Fibroblast of pulmonary artery (primary cell): ENCODE measurements at regions not wholly inside any gene's neighbourhood (a gene's known extent, or its start where the extent isn't known, plus 50 kb on each side); places are given as distances from the start of the nearest gene placed in this dataset.
"Not testable (repeated sequence)": the region's sequence is repeated elsewhere in the genome, so short reads cannot be mapped to it uniquely, and the experiment has no call there.

ENCODE experiments used
- DNase-seq: peaks from one replicate; pipeline ENCODE4 v3.0.0-alpha.2; 2010; ENCODE audit warnings: low read depth
- H3K4me3 ChIP-seq: replicated peaks from 2 replicates; pipeline ENCODE4 v1.5.1; 2011; ENCODE audit warnings: low read depth, mild to moderate bottlenecking, control low read depth, low read length, moderate library complexity
- TF ChIP-seq, protein P1 (sequence below): IDR thresholded peaks from 2 replicates; pipeline ENCODE4 v1.5.1; 2011; ENCODE audit warnings: mild to moderate bottlenecking, control low read depth, low read length, inconsistent platforms; ENCODE audit errors: missing control alignments

DNA sequence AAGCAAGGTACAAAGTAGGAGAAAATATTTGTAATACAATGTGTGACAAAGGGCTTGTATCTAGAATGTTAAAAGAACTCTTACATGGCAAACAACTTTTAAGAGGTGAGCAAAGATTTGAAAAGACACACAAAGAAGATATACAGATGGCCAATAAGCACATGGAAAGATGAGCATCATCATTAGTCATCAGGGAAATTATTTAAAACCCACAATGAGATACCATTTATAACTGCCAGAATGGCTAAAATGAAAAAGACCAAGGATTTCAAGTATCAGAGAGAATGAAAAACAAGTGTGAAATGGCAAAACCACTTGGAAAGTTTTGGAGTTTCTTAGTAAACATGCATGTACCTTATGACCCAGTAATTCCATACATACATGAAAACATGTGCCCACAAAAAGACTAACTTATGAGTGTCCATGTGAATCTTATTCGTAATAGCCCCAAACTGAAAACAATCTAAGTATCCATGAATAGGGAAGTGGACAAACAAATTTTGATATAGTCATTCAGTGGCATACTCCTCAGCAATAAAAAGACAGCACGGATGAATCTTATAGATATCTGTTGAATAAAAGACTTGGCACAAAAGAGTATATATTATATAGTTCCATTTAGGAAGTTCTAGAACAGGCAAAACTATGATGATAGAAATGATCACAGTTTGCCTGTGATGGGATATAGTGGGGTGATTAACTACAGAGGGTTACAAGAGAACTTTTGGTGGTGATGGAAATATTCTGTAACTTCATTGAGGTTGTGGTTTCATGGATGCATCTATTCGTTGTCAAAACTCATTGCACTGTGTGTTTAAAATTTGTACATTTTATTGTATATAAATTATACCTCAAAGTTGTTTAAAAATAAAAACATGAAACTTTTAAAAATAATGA lies 82.0 kb downstream of the DISP1 start:
- peak; percentile 25 for DNase-seq
- H3K4me3 ChIP-seq: peak overlapping the region; percentile 54
- TF ChIP-seq, protein P1, sequence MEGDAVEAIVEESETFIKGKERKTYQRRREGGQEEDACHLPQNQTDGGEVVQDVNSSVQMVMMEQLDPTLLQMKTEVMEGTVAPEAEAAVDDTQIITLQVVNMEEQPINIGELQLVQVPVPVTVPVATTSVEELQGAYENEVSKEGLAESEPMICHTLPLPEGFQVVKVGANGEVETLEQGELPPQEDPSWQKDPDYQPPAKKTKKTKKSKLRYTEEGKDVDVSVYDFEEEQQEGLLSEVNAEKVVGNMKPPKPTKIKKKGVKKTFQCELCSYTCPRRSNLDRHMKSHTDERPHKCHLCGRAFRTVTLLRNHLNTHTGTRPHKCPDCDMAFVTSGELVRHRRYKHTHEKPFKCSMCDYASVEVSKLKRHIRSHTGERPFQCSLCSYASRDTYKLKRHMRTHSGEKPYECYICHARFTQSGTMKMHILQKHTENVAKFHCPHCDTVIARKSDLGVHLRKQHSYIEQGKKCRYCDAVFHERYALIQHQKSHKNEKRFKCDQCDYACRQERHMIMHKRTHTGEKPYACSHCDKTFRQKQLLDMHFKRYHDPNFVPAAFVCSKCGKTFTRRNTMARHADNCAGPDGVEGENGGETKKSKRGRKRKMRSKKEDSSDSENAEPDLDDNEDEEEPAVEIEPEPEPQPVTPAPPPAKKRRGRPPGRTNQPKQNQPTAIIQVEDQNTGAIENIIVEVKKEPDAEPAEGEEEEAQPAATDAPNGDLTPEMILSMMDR: no peak

DNA sequence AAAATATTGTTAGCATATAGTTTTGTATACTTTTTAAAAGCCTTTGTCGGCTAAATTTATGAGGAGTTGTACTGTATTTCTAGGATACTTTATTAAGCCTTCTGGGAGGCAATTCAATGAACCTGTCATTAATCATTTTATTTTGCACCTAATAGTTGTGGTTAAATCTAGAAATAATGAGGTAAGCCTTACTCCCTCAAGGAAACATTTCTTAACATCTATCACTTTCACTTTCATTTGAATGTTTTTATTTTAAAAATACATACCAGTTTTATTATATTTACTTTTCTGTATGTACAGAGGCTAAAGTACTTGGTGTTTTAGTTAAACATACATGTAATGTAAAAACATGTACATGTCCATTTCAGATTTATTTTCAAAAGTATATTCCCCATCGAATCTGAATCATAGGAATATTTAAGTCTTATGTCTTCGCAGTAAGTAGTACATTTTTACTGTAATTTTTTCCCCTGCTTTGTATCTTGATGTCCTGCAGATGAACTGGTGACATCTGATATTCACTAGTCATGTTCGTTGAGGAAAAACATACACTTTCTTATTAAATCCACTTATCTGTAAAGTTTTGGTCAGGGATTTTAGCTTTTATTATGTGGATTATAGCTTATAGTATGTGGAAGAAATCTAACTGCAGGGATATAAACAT lies 82.8 kb downstream of the DISP1 start:
- TF ChIP-seq, protein P1: no peak
- peak overlapping the region; percentile 54 for H3K4me3 ChIP-seq
- DNase-seq: peak; percentile 31

DNA sequence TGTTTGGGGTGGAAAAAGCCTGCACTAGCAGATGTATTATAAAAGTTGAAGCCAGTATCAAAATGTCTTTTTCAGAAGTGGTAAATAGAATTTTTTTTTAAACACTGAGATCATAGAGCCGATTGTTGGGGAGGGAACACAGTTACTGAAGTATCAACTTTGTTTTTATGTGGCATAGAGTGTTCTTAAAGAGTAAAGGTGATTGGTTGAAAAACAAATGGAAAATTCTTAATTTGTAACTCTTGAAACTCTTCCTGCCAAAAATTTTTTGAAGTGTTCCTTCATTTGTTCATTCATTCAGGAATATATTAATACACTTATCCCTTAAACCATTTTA lies 83.3 kb downstream of the DISP1 start:
- TF ChIP-seq, protein P1: no peak
- DNase-seq: peak; percentile 31
- H3K4me3 ChIP-seq: peak overlapping the region; percentile 54

DNA sequence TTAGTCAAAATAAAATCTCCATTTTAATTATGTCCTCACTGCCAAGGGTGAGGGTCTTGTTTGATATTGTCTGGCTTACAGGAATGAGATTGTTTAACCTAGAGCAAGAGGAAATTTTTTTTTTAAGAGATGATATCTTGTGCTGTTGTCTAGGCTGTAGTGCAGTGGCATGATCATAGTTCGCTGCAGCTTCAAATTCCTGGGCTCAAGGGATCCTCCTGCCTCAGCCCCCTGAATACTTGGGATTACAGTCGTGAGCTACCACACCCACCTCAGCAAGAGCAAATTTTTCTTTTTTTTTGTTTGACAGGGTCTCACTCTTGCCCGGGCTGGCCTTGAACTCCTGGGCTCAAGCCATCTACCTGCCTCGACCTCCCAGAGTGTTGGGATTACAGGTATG lies 84.6 kb downstream of the DISP1 start:
- H3K4me3 ChIP-seq: no peak overlapping the region
- no peak for DNase-seq
- TF ChIP-seq, protein P1: no peak

DNA sequence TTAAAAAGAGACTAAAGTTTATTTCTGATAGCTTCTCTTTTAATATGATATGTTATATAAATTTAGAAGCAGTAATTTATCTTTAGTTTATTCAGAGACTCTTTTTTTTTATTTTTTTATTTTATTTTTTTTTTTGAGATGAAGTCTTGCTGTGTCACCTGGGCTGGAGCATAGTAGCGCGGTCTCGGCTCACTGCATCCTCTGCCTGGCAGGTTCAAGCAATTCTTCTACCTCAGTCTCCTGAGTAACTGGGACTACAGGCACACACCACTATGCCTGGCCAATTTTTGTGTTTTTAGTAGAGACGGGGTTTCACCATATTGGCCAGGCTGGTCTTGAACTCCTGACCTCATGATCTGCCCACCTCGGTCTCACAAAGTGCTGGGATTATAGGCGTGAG lies 89.6 kb downstream of the DISP1 start:
- H3K4me3 ChIP-seq: no peak overlapping the region
- no peak for DNase-seq

DNA sequence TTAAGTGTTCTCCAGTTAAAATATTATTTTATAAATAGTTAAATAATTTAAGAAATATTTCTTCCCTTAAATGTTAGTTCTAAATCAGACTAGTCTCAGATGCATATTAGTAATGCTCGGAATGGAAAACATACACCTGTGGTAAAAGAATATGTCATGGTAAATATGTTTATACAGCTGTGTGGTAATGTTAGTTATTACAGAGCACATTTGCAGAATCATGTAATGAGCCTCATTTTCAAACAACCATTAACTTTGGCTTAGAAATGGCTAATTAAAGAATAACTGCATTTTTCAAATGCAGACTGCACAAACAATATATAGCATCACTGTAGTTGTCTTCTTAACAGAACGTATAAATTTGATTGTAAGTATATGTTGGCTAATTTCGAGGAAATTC lies 90.3 kb downstream of the DISP1 start:
- TF ChIP-seq, protein P1: no peak
- DNase-seq: no peak
- H3K4me3 ChIP-seq: no peak overlapping the region

More for the DNA sequence above, 89.6 kb downstream of the DISP1 start:
- TF ChIP-seq, protein P1: no peak

DNA sequence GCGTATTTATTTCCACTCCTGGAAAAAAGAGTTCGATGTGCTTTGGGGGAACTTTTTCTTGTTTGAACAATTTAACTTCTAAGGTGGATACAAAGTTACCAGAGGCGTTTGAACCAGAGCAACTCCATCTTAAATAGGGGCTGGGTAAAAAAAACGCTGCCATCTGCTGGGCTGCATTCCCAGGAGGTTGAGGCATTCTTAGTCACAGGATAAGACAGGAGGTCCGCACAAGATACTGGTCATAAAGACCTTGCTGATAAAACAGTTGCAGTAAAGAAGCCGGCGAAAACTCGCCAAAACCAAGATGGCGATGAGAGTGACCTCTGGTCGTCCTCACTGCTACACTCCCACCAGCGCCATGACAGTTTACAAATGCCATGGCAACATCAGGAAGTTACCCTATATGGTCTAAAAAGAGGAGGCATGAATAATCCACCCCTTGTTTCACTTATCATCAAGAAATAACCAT lies 91.5 kb downstream of the DISP1 start:
- not testable (repeated sequence) for DNase-seq, H3K4me3 ChIP-seq
